ENCODE measurements at regions not wholly inside any gene's neighbourhood (a gene's known extent, or its start where the extent isn't known, plus 50 kb on each side); places are given as distances from the start of the nearest gene placed in this dataset.

DNA sequence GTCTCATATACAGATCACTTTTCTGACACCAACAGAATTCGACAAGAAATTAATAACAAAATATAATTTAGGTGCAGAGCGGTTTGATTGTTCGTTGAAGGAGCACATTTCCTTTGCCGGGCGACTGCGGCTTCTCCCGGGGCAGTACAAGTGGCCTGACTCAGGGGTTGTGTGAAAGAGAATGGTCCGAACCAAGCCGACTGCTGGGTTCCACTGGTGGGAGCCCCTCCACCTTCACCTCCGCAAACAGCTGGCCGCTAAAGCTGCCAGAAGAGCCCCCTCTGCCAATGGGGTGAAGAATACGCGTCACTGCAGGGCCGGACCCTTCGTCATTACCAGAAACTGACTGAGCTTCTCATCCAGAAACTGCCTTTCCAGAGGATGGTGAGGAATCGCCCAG lies 156.0 kb upstream of the IFNE start:
- DNase-seq (ENCODE audit: low spot score), result no peak
- TF ChIP-seq, protein P1, sequence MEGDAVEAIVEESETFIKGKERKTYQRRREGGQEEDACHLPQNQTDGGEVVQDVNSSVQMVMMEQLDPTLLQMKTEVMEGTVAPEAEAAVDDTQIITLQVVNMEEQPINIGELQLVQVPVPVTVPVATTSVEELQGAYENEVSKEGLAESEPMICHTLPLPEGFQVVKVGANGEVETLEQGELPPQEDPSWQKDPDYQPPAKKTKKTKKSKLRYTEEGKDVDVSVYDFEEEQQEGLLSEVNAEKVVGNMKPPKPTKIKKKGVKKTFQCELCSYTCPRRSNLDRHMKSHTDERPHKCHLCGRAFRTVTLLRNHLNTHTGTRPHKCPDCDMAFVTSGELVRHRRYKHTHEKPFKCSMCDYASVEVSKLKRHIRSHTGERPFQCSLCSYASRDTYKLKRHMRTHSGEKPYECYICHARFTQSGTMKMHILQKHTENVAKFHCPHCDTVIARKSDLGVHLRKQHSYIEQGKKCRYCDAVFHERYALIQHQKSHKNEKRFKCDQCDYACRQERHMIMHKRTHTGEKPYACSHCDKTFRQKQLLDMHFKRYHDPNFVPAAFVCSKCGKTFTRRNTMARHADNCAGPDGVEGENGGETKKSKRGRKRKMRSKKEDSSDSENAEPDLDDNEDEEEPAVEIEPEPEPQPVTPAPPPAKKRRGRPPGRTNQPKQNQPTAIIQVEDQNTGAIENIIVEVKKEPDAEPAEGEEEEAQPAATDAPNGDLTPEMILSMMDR (IDR thresholded peaks at IDR 0.05; ENCODE audit: extremely low read depth, missing control alignments), result no peak

DNA sequence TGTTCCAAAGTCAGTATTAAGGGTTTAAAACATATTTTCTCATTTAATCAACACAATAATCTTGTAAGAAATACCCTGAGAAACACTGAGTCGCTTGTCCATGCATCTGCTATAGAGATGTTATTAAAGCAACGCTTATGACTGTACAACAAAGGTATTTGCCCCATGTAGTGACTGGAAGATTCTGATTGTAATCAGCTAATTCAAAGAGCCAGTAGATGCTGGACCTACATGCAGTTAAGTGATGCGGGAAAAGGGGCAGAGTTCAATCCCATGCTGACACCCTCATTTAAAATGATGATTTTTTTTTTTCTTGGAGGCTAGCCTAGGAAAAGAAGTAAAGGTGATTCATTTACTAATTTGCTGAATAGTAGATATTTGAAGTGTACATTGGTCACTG lies 149.3 kb upstream of the MTAP start:
- DNase-seq (ENCODE audit: low spot score), result no peak

DNA sequence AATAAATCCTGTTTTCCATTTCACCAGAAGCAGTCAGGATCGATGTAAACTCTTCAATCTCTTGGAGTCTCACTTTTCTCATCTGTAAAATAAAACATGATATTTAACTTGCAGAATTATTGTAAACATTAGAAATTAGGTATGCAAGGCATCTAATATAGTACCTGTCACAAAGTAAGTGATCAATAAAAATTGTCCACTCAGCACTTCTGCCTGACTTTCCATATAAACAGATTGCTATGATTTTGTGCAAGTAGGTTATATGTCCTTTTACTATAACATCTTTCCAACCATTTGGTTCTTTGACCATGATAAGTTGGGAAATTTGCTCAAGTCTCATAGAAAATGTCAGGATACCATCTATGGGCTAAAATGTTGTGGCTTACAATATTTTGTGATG lies 148.8 kb upstream of the MTAP start:
- TF ChIP-seq, protein P1 (IDR thresholded peaks at IDR 0.05; ENCODE audit: extremely low read depth, missing control alignments), result no peak
- DNase-seq (ENCODE audit: low spot score), result no peak

More for the DNA sequence above, 149.3 kb upstream of the MTAP start:
- TF ChIP-seq, protein P1 (IDR thresholded peaks at IDR 0.05; ENCODE audit: extremely low read depth, missing control alignments), result no peak

DNA sequence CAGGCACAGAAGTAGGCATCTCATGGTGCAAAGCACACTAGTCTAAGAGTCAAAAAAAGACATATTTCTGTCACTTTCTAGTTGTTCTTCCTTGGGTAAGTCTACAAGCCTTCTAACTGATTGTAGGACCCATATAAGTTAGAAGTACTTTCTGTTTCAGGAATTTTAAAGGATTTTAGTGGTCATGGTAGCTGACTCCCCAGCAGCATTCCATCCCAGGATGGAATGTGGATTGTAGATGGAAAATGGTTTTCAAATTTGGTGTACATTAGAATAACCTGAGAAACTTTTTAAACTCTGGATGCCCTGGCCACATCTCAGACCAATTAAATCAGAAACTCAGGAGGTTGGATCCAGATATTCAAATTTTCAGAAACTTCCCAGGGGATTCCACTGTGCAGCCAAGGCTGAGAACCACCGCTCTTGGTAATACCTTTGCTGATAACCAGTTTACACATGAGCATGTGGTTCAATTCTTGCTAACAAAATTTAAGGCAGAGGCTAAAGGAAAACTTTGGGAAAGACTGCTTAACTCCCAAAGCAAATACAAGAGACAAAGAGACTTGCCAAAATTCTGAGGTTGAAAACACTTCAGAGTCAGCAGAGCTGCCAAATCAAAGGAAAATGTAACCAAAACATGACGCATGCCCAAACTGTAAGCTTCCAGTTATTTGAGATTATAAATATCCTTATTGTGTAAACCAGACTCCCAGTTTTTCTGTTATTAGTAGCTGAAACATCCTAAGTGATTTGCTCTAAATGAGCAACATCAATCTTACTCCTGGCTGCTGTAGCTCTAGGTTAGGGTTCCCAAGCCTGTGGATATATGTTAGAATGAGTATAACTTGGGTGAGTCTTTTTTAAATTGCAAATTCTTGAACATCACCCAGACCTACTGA lies 145.4 kb upstream of the MTAP start:
- no peak for DNase-seq (ENCODE audit: low spot score)
- TF ChIP-seq, protein P1 (IDR thresholded peaks at IDR 0.05; ENCODE audit: extremely low read depth, missing control alignments), result no peak

DNA sequence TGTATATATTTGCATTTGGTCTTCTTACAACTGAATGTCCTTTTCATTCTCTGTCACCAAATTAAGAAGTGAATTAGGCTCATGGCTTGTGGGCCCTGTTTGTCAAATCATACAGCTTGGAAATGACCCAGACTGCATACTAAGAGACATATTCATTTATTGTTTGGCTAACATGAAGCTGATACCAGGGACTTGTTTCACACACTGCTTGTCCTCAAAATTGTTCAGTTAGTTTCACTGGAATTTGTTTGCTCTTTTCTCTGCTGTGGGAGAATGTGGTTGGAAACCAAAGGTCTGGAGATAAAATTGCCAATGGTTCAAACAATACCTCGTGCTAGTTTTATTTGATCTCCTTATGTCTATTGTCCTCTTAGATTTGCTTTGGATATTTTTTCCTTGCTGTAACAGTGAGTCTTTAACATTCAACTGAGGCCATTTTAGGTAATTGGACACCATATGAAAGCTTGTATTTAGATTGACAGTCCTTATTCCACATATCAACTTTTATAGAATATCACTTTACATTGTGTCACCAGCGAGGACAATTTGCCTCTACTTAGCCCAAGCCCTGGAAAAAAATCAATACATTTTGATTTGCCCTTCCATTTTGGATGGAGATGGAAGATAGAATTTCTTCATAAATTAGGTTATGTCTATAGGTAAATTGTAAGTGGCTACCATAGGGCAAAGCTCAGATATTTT lies 144.3 kb upstream of the MTAP start:
- DNase-seq (ENCODE audit: low spot score), result no peak
- TF ChIP-seq, protein P1 (IDR thresholded peaks at IDR 0.05; ENCODE audit: extremely low read depth, missing control alignments), result no peak

DNA sequence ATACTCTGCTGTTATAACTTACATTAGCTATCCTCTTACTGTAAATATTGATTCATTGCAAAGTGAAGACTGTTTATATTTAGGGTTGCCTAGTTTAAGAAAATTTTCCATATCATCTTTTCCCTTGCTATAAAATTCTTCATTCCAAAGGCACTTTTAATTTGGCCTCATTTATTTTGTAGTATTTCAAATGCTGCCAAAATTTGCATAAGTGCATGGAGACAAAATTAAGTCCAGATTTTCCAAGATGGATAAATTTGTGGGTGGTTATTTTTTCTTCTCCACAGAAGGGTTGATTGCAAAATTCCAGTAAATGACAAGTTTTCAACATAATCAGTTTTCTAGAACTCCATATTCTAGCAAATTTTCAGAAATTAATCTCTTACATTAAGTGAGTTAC lies 141.5 kb upstream of the MTAP start:
- TF ChIP-seq, protein P1 (IDR thresholded peaks at IDR 0.05; ENCODE audit: extremely low read depth, missing control alignments), result no peak
- DNase-seq (ENCODE audit: low spot score), result no peak

DNA sequence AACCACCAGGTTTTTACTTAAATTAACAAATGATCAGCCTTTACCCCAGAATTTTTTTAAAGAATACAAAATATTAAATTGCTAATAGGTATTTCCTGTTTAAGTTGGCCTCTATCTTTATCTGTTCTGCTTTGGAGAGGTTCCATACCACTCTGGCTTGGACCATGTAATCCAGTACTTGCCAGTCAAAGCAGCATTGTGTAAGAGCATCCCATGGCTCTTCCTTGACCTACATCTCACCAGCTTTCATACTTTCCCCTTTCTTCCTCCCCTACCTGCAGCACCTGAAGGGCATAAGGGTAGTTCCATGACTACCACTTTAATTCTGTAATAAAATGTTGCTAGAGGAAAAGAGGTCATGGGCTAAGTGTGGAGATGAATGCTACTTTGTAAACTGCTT lies 140.8 kb upstream of the MTAP start:
- no peak for DNase-seq (ENCODE audit: low spot score)
- TF ChIP-seq, protein P1 (IDR thresholded peaks at IDR 0.05; ENCODE audit: extremely low read depth, missing control alignments), result no peak

Measured in GM20000 (cell line).